GM21619 (cell line): ENCODE measurements at regions not wholly inside any gene's neighbourhood (a gene's known extent, or its start where the extent isn't known, plus 50 kb on each side); places are given as distances from the start of the nearest gene placed in this dataset.
"Not testable (repeated sequence)": the region's sequence is repeated elsewhere in the genome, so short reads cannot be mapped to it uniquely, and the experiment has no call there.

Experiments
- ATAC-seq: cut with Tn5 transposase; IDR thresholded peaks from one replicate; pipeline ENCODE4 v1.9.1; 2021; ENCODE audit not compliant: unreplicated experiment

- ATAC-seq, result no peak
These were observed 102.1 kb upstream of the PMCH start for GRCh38 chr12:102299731-102300130.

DNA sequence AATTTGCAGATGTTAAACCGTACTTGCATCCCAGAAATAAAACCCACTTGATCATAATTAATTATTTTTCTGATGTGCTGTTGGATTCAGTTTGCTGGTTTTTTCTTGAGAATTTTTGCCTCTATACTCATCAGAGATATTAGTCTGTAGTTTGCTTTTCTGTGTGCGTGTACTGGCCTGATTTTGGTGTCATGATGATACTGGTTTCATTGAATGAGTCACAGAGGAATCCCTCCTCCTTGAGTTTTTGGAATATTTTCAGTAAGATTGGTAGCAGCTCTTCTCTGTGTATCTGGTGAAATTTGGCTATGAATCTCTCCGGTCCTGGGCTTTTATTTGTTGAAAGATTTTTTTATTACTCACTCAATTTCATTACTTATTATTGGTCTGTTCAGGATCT lies 100.4 kb upstream of the PMCH start:
- no peak for ATAC-seq

- ATAC-seq, result no peak
These were observed 99.8 kb upstream of the PMCH start for GRCh38 chr12:102297412-102297811.

GRCh38 chr12:102294568-102294967 lies 96.9 kb upstream of the PMCH start:
- ATAC-seq, result no peak

GRCh38 chr12:102291498-102292440 lies 94.1 kb upstream of the PMCH start:
- ATAC-seq, result not testable (repeated sequence)

DNA sequence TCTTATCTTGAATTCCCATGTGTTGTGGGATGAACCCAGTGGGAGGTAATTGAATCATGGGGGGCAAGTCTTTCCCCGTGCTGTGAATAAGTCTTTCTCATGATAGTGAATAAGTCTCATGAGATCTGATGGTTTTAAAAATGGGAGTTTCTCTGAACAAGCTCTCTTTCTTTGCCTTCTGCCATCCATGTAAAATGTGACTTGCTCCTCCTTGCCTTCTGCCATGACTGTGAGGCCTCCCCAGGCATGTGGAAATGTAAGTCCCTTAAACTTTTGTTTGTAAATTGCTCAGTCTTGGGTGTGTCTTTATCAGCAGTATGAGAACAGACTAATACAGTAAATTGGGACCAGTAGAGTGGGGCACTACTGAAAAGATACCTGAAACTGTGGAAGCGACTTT lies 92.1 kb upstream of the PMCH start:
- not testable (repeated sequence) for ATAC-seq

- ATAC-seq, result no peak
These were observed 83.6 kb upstream of the PMCH start for GRCh38 chr12:102281231-102281630.

DNA sequence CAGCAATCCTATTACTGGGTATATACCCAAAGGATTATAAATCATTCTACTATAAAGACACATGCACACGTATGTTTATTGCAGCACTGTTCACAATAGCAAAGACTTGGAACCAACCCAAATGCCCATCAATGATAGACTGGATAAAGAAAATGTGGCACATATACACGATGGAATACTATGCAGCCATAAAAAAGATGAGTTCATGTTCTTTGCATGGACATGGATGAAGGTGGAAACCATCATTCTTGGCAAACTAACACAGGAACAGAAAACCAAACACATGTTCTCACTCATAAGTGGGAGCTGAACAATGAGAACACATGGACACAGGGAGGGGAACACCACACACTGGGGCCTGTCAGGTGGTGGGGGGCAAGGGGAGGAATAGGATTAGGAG lies 58.1 kb upstream of the PMCH start:
- not testable (repeated sequence) for ATAC-seq

DNA sequence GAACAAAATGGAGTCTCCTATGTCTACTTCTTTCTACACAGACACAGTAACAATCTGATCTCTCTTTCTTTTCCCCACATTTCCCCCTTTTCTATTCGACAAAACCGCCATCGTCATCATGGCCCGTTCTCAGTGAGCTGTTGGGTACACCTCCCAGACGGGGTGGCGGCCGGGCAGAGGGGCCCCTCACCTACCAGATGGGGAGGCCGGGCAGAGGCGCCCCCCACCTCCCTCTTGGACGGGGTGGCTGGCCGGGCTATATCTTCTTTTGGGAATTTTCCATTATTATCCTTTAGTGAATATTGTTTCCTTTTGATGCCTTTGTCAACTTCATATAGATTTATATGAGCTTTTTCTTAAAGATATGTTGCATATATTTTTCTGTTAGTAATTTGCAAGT lies 53.4 kb upstream of the PMCH start:
- not testable (repeated sequence) for ATAC-seq

DNA sequence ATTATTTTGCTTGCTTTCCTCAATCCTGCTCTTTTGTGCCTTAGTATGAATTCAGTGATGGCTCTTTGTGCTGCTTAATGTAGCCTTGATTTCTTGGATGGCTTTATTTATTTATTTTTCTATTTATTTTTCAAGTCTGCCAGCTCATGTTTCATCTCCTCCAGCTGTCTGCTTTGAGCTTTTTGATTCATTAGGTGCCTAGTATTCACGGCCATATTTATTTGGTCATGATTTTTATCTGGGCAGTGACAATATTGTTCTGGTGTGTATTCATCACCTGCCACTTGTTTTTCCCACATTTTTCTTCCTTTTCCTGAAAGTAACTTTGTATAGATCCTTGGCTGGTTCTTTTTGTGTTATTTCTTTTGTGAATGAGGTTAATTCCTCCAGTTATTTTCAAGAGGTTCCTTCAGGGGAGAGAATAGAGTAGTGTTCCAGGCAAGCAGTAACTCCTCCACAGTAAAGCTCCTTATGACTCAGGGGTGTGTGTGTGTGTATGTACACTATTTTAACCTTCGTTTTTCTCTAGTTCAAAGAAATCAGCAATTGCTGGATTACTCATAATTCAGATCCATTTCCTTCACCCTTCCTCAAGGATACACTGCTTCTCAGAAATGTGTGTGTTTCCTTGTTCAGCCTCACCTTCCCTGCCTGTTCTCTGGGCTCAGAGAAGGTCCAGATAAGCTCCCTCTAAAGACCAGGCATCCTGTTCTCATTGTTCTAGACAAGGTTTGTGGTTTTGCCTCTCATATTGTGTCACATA lies 51.6 kb upstream of the PMCH start:
- no peak for ATAC-seq
